ENCODE measurements at regions not wholly inside any gene's neighbourhood (a gene's known extent, or its start where the extent isn't known, plus 50 kb on each side); places are given as distances from the start of the nearest gene placed in this dataset.

DNA sequence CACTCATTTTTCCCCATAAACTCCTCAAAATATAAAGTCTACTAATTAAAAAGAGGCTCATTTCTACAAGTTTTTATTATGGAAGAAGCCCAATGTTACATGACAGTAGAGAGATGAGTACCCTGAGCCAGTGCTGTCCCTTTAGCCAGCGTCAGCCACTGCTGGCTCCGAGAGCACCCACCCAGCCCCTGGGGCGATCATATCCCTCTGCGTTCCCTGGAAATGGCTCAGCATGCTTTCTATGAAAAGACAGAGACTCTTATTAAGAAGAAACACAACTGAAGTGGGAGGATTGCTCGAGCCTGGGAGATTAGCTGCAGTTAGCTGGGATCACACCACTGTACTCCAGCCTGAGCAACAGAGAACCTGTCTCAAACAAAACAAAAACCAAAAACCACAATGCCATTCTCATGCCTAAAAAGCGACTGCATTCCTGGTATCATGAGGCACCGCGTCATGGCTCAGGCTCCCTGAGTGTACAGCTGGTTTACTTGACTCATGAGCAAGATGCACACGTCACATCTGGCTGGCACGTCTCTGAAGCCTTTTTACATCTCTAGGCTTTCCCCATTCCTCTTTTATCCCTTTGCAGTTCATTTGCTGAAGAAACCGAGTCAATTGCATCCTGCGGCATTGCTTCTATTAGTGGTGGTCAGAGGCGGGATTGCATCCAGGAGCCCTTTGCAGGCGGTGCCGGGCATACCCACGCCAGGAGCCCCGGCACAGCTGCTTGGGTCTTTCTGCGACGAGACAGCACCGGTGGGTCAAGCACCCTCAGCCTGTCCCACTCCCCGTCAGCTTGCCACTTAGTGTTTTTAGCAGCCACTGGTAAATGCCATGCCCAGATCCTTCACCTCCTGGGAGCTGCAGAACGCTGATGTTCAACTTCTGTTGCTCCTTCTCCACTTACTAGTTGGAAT lies 119.9 kb downstream of the CTTN start:
- in situ Hi-C loops (cut with HindIII; ENCODE audit: low sequenced_read_pairs): loop anchor here (25.0 kb wide), 1 partner anchor 219 kb away; no protein-coding TSS in a partner anchor

GRCh38 chr11:70519117-70519516 lies 120.8 kb downstream of the CTTN start:
- in situ Hi-C loops (cut with HindIII; ENCODE audit: low sequenced_read_pairs): loop anchor here (25.0 kb wide), 1 partner anchor 218 kb away; no protein-coding TSS in a partner anchor

DNA sequence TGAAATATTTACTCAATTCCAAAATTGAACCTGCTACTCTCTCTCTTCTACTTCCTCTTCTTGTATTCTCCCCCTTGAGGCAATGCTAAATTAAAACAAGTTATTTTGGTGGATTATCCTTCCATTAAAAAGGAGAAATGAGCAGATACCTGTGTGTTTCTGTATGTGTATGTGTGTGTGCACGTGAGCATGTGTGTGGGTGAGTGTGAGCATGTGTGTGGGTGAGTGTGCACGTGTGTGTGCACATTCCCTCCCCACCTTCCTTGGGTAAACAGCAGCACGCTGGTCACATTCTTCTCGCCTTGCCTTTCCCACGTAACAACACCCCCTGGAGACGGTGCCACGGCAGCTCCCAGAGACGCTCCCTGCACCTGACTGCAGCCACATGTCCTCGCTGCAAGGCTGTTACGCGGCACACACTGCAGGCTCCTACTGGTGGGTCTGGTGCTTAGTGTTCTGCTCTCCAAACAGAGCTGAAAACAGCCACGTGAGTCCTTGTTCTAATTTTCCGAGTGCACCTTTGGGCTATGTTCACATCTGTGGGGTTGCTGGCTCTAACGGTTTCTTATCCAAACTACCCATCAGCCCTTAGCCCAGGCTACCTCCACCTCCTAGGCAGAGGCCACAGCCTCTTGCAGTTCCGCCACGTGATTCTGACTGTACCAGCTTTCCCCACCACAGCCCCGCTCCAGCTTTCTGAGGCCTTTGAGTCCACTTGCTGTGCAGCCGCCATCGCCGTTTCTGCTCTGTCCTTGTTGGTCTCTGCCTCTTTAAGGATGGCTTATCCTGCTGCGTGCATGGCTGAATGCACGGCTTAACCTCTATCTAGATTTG lies 123.4 kb downstream of the CTTN start:
- in situ Hi-C loops (cut with HindIII; ENCODE audit: low sequenced_read_pairs): loop anchor here (25.0 kb wide), 1 partner anchor 216 kb away; no protein-coding TSS in a partner anchor

GRCh38 chr11:70522309-70522592 lies 123.9 kb downstream of the CTTN start:
- in situ Hi-C loops (cut with HindIII; ENCODE audit: low sequenced_read_pairs): loop anchor here (25.0 kb wide), 1 partner anchor 215 kb away; no protein-coding TSS in a partner anchor

DNA sequence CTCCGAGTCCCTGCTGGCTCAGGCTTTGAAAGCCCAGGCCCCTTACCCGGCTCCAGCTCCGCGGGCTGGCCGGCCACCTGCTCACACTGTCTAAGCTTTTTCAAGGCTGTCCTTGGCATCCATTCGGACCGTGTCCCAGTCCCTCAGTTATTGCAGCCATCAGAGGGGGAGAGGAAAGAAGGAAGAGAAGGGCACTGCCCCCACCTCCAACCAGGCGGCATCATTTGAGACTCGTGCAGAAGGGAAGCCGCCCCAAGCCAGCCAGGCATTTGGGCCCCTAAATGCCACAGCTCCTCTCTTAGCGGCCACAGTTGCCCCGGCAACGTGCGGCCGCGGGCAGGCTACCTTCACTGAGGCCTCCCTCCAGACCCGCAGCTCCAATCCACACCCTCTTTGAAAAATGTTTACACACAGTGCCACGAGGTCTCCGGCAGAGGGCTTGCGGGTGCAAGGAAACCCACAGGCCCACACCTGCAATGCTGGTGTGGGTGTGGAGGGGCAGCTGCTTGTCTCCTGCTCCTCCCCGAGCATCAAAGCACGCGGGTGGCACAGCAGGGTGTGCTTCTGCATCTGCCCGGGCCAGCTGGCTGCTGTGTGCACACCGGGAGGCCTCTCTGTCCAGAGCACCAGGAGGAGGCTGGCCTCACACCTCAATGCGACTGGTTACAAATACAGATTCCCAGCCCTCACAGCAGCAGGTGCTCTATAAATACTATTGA lies 124.4 kb downstream of the CTTN start:
- in situ Hi-C loops (cut with HindIII; ENCODE audit: low sequenced_read_pairs): loop anchor here (25.0 kb wide), 1 partner anchor 215 kb away; no protein-coding TSS in a partner anchor

GRCh38 chr11:70523384-70524095 lies 125.2 kb downstream of the CTTN start:
- in situ Hi-C loops (cut with HindIII; ENCODE audit: low sequenced_read_pairs): loop anchor here (25.0 kb wide), 1 partner anchor 214 kb away; no protein-coding TSS in a partner anchor

GRCh38 chr11:70524096-70524922 lies 126.0 kb downstream of the CTTN start:
- in situ Hi-C loops (cut with HindIII; ENCODE audit: low sequenced_read_pairs): loop anchor here (25.0 kb wide), 1 partner anchor 213 kb away; no protein-coding TSS in a partner anchor

GRCh38 chr11:70525006-70525405 lies 126.7 kb downstream of the CTTN start:
- in situ Hi-C loops (cut with HindIII; ENCODE audit: low sequenced_read_pairs): no loop called here

DNA sequence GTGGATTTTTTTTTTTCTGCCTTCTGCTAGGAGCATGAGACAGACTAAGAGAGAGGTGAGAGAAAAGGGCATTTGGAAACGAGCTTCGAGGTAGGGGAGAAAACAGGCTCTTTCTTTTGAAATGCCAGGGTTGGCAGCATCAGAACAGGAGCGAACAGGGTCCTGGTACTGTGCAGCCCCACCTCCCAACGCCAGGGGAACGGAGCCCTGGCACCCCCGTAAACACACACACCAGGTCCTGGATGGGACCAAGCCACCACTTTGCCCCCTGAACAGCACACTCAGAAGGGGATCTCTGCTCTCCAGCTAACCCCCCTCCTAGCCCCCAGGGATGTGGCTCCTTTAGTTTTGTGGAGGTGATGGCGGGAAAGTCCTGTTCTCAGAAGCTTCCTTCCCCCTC lies 127.1 kb downstream of the CTTN start:
- in situ Hi-C loops (cut with HindIII; ENCODE audit: low sequenced_read_pairs): no loop called here

GRCh38 chr11:70526116-70527045 lies 128.1 kb downstream of the CTTN start:
- in situ Hi-C loops (cut with HindIII; ENCODE audit: low sequenced_read_pairs): no loop called here

GRCh38 chr11:70527046-70527395 lies 128.7 kb downstream of the CTTN start:
- in situ Hi-C loops (cut with HindIII; ENCODE audit: low sequenced_read_pairs): no loop called here

DNA sequence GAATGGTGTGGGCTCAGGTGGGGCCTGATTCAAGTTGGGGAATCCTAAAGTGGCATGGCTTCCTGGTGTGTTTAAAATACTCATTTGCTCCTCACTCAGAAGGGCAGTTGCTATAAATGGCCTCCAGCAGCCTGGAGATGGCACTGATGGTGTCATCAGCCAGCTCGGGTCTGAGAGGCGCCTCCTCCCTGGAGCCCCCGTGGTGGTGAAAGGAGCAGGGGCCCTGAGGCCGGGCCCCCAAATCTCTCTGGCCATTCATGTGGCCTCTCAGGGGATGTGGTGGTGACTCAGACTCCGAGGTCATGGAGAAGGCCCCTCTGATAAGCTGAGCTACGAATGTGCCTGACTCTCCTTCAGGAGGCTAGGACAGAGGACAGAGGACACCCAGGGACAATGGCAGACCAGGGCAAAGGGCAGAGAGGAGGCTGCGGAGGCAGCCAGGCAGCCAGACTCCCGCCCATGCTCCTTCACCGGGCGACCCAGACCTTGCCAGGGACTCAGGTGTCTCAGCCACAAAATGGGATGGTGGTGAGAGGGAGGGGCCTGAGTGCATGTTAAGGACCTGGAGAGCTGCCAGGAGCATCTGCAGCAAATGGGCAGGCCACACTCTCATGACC lies 129.2 kb downstream of the CTTN start:
- in situ Hi-C loops (cut with HindIII; ENCODE audit: low sequenced_read_pairs): no loop called here

- in situ Hi-C loops (cut with HindIII; ENCODE audit: low sequenced_read_pairs): no loop called here
These were observed 129.9 kb downstream of the CTTN start for GRCh38 chr11:70528046-70528793.

DNA sequence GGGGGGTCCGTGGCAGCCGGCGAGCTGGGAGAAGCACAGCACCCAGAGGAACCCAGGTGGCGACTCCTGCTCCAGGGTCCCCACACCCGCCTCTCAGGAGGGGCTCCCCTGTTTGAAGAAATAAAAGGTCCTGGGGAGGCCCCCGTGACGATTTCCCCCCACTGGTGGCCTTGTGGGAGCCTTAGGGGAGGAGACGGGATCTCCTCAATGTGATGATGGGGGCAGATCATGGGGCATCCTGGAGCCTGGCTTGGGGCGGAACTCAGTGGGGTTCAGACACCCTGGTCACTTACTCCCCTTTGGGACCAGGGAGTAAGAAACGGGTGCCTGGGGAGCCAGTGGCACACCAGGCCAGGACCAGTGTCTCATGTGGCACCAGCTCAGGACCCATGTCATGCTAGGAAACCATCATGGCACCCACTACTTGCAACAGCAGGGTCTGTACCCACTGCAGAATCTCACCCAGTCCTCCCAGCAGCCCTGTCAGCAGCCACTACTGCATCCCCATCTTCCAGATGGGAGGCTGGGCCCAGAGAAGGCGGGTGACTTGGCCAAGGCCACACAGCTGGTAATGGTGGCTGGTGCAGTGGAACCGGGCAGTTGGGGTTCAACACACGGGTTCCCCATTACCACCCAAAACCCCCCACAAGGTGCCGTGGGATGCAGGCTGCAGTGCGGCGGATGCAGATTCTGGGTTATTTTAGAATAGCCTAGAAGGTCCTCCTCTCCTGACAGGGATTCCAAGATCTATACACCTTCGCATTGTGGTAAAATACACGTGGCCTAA lies 130.7 kb downstream of the CTTN start:
- in situ Hi-C loops (cut with HindIII; ENCODE audit: low sequenced_read_pairs): no loop called here

DNA sequence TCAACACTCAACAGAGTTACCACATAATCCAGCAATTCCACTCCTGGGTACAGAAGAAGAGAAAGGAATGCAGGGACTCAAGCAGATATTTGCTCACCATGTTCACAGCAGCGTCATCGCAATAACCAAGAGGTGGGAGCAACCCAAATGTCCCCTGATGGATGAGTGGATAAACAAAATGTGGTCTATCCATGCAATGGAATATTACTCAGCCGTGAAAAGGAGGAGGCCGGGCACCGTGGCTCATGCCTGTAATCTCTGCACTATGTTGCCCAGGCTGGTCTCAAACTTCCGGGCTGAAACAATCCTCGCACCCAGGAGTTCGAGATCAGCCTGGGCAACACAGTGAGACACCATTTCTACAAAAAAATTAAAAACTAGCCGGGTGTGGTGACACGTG lies 131.7 kb downstream of the CTTN start:
- in situ Hi-C loops (cut with HindIII; ENCODE audit: low sequenced_read_pairs): no loop called here

DNA sequence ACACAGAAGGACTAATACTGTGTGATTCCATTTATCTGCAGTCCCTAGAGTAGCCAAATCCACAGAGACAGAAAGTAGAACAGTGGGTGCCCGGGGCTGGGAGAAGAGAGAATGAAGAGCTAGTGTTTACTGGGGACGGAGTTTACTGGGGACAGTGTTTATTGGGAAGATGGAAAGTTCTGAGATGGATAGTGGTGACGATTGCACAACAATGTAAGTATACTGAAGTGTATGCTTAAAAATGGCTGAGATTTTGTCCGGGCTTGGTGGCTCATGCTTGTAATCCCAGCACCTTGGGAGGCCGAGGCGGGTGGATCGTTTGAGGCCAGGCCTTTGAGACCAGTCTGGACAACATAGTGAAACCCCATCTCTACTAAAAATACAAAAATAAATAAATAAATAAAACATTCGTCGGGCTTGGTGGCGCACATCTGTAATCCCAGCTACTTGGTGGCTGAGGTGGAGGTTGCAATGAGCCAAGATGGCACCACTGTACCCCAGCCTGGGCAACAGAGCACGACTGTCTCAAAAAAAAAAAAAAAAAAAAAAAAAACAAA lies 132.4 kb downstream of the CTTN start:
- in situ Hi-C loops (cut with HindIII; ENCODE audit: low sequenced_read_pairs): no loop called here
